HCT116 (cell line): ENCODE measurements at regions not wholly inside any gene's neighbourhood (a gene's known extent, or its start where the extent isn't known, plus 50 kb on each side); places are given as distances from the start of the nearest gene placed in this dataset.

Experiments
- ATAC-seq: fragments of 200-7000 bp; cut with Tn5 transposase; 2 replicates; pipeline ENCODE4 v1.9.1; 2020; ENCODE audit warnings: mild to moderate bottlenecking, moderate library complexity
- BruUV-seq: library from RNA; stranded (reverse); fragments of 400-500 nt; replicated peaks from 2 replicates; lab custom pipeline; 2021; lab: Mats Ljungman, UMichigan
- CTCF ChIA-PET: fragments of 300-600 bp; sonication (Branson Sonifier 250); formaldehyde crosslinking; loops from one replicate; lab custom pipeline; 2021; ENCODE audit warnings: antibody characterized with exemption; lab: Charles Lee
- POLR2A ChIA-PET: fragments of 300-600, 350-600 bp; sonication (Branson Sonifier 250); formaldehyde crosslinking; loops from one replicate; lab custom pipeline; 2021; ENCODE audit warnings: antibody characterized with exemption; lab: Charles Lee
- RAD21 ChIA-PET, 2 experiments: fragments of 300-600 bp; sonication (Branson Sonifier 250); formaldehyde crosslinking; loops; one replicate each; lab custom pipeline; 2023; ENCODE audit warnings: low total read pairs in 2 of 2; ENCODE audit not compliant: uncharacterized antibody in 2 of 2, unreplicated experiment in 2 of 2, low non-redundant PET in 1 of 2; lab: Charles Lee
- DNase-seq: peaks from one replicate; pipeline ENCODE4 v3.0.0-alpha.2; 2010; ENCODE audit warnings: low read depth, low spot score
- H2AFZ ChIP-seq: fragments of 200-600 bp; shearing (Covaris generic), sonication (generic); 2 replicates; pipeline ENCODE4 v1.6.1; 2017; ENCODE audit warnings: low read depth, mixed run types, mixed read lengths, antibody characterized with exemption, low read length; ENCODE audit not compliant: poor library complexity, severe bottlenecking
- H3K27ac ChIP-seq: 2 replicates; pipeline ENCODE4 v1.5.1; 2012; ENCODE audit warnings: low read depth, low read length
- H3K27me3 ChIP-seq: fragments of 200-600 bp; sonication (generic); 2 replicates; pipeline ENCODE4 v1.6.1; 2016; ENCODE audit warnings: mixed run types, low read length, mixed read lengths; ENCODE audit not compliant: insufficient read depth
- H3K36me3 ChIP-seq, 2 experiments: fragments of 200-500 bp in 1 of 2; fragments of 200-600 bp in 1 of 2; sonication (Bioruptor generic) in 1 of 2; sonication (generic) in 1 of 2; 2 replicates each; pipeline versions ENCODE4 v1.5.1 to v1.6.1; 2014 to 2016; ENCODE audit warnings: low read length in 2 of 2, inconsistent platforms in 1 of 2, mixed read lengths in 1 of 2, mixed run types in 1 of 2; ENCODE audit not compliant: insufficient read depth in 2 of 2, control insufficient read depth in 1 of 2
- H3K4me1 ChIP-seq, 2 experiments: fragments of 200-600 bp in 1 of 2; sonication (generic) in 1 of 2; 2 replicates each; pipeline versions ENCODE4 v1.5.1 to v1.6.1; 2012 to 2017; ENCODE audit warnings: low read length in 2 of 2, inconsistent platforms in 1 of 2, mild to moderate bottlenecking in 1 of 2, mixed read lengths in 1 of 2, mixed run types in 1 of 2, moderate library complexity in 1 of 2; ENCODE audit not compliant: insufficient read depth in 2 of 2, control insufficient read depth in 1 of 2
- H3K4me2 ChIP-seq: fragments of 200-600 bp; sonication (generic); 2 replicates; pipeline ENCODE4 v1.6.1; 2017; ENCODE audit warnings: mixed run types, low read length, mixed read lengths
- H3K4me3 ChIP-seq, 2 experiments: fragments of 200-600 bp in 1 of 2; sonication (generic) in 1 of 2; replicated peaks in 1 of 2; 2 replicates each; pipeline ENCODE4 v1.5.1; 2011 to 2016; ENCODE audit warnings: low read length in 2 of 2, control low read depth in 1 of 2, low read depth in 1 of 2, mild to moderate bottlenecking in 1 of 2, mixed read lengths in 1 of 2, mixed run types in 1 of 2
- H3K79me2 ChIP-seq: fragments of 200-600 bp; sonication (generic); 2 replicates; pipeline ENCODE4 v1.6.1; 2017; ENCODE audit warnings: mild to moderate bottlenecking, mixed run types, low read length, moderate library complexity, mixed read lengths; ENCODE audit not compliant: insufficient read depth
- H3K9ac ChIP-seq: fragments of 200-600 bp; sonication (generic); 2 replicates; pipeline ENCODE4 v1.6.1; 2016; ENCODE audit warnings: low read length, mixed read lengths
- H3K9me2 ChIP-seq: fragments of 200-600 bp; sonication (generic), shearing (Covaris generic); 2 replicates; pipeline ENCODE4 v1.6.1; 2017; ENCODE audit warnings: mixed run types, mild to moderate bottlenecking, moderate library complexity; ENCODE audit not compliant: insufficient read depth
- H3K9me3 ChIP-seq, 2 experiments: fragments of 200-500 bp in 1 of 2; fragments of 200-600 bp in 1 of 2; sonication (Bioruptor generic) in 1 of 2; sonication (generic) in 1 of 2; 2 replicates each; pipeline ENCODE4 v1.6.1; 2014 to 2017; ENCODE audit warnings: low read length in 2 of 2, mixed read lengths in 2 of 2, inconsistent platforms in 1 of 2, low read depth in 1 of 2, mild to moderate bottlenecking in 1 of 2, mixed run types in 1 of 2, moderate library complexity in 1 of 2; ENCODE audit not compliant: control insufficient read depth in 1 of 2, insufficient read depth in 1 of 2
- H4K20me1 ChIP-seq: fragments of 200-600 bp; sonication (generic), shearing (Covaris generic); 2 replicates; pipeline ENCODE4 v1.6.1; 2017; ENCODE audit warnings: mixed run types, mild to moderate bottlenecking, moderate library complexity; ENCODE audit not compliant: insufficient read depth
- CBX3 ChIP-seq: IDR thresholded peaks from 2 replicates; pipeline ENCODE4 v1.6.1; 2012; ENCODE audit warnings: low read depth
- ELF1 ChIP-seq: IDR thresholded peaks from 2 replicates; pipeline ENCODE4 v1.6.1; 2012; ENCODE audit warnings: low read depth, borderline replicate concordance
- EZH2 ChIP-seq: fragments of 200-600 bp; sonication (generic); IDR thresholded peaks from 2 replicates; pipeline ENCODE4 v1.6.1; 2017; ENCODE audit warnings: antibody characterized with exemption, mixed run types
- EZH2phosphoT487 ChIP-seq: fragments of 200-600 bp; IDR thresholded peaks from 2 replicates; pipeline ENCODE4 v1.6.1; 2018; ENCODE audit warnings: antibody characterized with exemption, borderline replicate concordance
- FOSL1 ChIP-seq: IDR thresholded peaks from 2 replicates; pipeline ENCODE4 v1.6.1; 2012; ENCODE audit warnings: low read depth
- JUND ChIP-seq: IDR thresholded peaks from 2 replicates; pipeline ENCODE4 v1.6.1; 2012
- RAD21 ChIP-seq: IDR thresholded peaks from 2 replicates; pipeline ENCODE4 v1.6.1; 2012; ENCODE audit warnings: low read depth, mild to moderate bottlenecking
- SIN3A ChIP-seq: IDR thresholded peaks from 2 replicates; pipeline ENCODE4 v1.6.1; 2012; ENCODE audit warnings: low read depth
- SP1 ChIP-seq: IDR thresholded peaks from 2 replicates; pipeline ENCODE4 v1.6.1; 2012; ENCODE audit warnings: low read depth
- TCF7L2 ChIP-seq: IDR thresholded peaks from 2 replicates; pipeline ENCODE4 v1.7.0; 2011; ENCODE audit warnings: borderline replicate concordance, inconsistent platforms; ENCODE audit not compliant: insufficient read depth, insufficient read length; ENCODE audit errors: extremely low read depth
- YY1 ChIP-seq: IDR thresholded peaks from 2 replicates; pipeline ENCODE4 v1.6.1; 2011; ENCODE audit warnings: low read length, low read depth, moderate library complexity, mild to moderate bottlenecking; ENCODE audit not compliant: insufficient replicate concordance; ENCODE audit errors: extremely low read depth
- ZNF274 ChIP-seq: fragments of 200-500 bp; sonication (Bioruptor generic); IDR thresholded peaks from 2 replicates; pipeline ENCODE4 v1.6.1; 2014; ENCODE audit warnings: mild to moderate bottlenecking, low read depth, low read length, inconsistent platforms
- intact Hi-C: fragments of 100-400 bp; cut with micrococcal nuclease; formaldehyde crosslinking; loops from 2 replicates; pipeline ENCODE4 v1.10.0; 2022
- TF ChIP-seq, protein P1 (sequence below): IDR thresholded peaks from 2 replicates; pipeline ENCODE4 v1.6.1; 2012
- TF ChIP-seq, protein P2 (sequence below): IDR thresholded peaks from 2 replicates; pipeline ENCODE4 v1.6.1; 2012; ENCODE audit warnings: low read depth
- TF ChIP-seq, protein P3 (sequence below): IDR thresholded peaks from 2 replicates; pipeline ENCODE4 v1.6.1; 2012

DNA sequence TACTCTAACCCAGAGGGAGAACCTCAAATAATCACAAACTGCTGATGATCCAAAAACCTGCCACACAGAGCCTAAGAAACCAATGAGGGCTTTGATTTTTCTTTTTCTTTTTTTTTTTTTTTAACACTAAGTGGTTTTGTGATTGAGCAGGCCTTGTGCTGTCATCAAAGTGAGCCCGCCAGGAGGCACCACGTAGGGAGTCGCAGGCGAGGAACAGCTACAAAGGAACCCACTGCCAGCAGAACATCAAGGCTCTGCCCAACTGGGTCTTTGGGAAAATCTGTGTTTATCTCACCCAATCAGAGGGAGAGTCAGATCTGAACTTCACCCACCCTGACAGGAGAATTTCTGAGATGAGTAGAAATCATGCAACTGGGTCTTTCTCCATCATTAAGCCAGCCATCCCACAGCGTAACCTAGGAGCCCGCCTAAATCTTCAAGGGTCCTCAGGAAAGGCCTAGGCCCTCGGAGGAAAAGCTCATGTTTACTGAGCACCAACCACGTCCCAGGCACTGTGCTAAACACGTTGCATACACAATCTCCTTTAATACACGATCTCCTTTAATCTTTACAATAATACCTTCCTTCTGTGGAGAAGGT lies 126.9 kb upstream of the FSTL4 start:
- ChIA-PET POLR2A (no interaction called here), RAD21 (no interaction called here), CTCF (no interaction called here)
- Histone ChIP-seq H3K4me3 (no peak overlapping the region), H2AFZ (no peak overlapping the region), H3K9me3 (no peaks in the 10 kb centered on the region), H3K79me2 (no peaks in the 10 kb centered on the region), H3K4me1 (no peaks in the 10 kb centered on the region; a peak in 1 of 4 replicates), H3K36me3 (no peaks in the 10 kb centered on the region), H3K27ac (no peak overlapping the region), H4K20me1 (no peaks in the 10 kb centered on the region), H3K4me2 (no peak overlapping the region), H3K27me3 (no peaks in the 10 kb centered on the region), H3K9ac (no peak overlapping the region), H3K9me2 (no peaks in the 10 kb centered on the region)
- no peak for TF ChIP-seq EZH2phosphoT487
- TF ChIP-seq FOSL1 = no peak
- TF ChIP-seq EZH2 = no peak
- TF ChIP-seq JUND = no peak
- TF ChIP-seq, protein P1, sequence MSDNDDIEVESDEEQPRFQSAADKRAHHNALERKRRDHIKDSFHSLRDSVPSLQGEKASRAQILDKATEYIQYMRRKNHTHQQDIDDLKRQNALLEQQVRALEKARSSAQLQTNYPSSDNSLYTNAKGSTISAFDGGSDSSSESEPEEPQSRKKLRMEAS = no peak
- TF ChIP-seq ELF1 = no peak
- no peak for TF ChIP-seq CBX3
- TF ChIP-seq TCF7L2 = no peak
- TF ChIP-seq RAD21 = no peak
- TF ChIP-seq YY1 = no peak
- no peak for TF ChIP-seq SP1
- TF ChIP-seq, protein P2, sequence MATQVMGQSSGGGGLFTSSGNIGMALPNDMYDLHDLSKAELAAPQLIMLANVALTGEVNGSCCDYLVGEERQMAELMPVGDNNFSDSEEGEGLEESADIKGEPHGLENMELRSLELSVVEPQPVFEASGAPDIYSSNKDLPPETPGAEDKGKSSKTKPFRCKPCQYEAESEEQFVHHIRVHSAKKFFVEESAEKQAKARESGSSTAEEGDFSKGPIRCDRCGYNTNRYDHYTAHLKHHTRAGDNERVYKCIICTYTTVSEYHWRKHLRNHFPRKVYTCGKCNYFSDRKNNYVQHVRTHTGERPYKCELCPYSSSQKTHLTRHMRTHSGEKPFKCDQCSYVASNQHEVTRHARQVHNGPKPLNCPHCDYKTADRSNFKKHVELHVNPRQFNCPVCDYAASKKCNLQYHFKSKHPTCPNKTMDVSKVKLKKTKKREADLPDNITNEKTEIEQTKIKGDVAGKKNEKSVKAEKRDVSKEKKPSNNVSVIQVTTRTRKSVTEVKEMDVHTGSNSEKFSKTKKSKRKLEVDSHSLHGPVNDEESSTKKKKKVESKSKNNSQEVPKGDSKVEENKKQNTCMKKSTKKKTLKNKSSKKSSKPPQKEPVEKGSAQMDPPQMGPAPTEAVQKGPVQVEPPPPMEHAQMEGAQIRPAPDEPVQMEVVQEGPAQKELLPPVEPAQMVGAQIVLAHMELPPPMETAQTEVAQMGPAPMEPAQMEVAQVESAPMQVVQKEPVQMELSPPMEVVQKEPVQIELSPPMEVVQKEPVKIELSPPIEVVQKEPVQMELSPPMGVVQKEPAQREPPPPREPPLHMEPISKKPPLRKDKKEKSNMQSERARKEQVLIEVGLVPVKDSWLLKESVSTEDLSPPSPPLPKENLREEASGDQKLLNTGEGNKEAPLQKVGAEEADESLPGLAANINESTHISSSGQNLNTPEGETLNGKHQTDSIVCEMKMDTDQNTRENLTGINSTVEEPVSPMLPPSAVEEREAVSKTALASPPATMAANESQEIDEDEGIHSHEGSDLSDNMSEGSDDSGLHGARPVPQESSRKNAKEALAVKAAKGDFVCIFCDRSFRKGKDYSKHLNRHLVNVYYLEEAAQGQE = no peak
- TF ChIP-seq SIN3A = no peak
- TF ChIP-seq, protein P3, sequence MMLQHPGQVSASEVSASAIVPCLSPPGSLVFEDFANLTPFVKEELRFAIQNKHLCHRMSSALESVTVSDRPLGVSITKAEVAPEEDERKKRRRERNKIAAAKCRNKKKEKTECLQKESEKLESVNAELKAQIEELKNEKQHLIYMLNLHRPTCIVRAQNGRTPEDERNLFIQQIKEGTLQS = no peak
- TF ChIP-seq ZNF274 = no peak
- ATAC-seq (no peak), DNase-seq (no peak)
- BruUV-seq = no TSS peak
- intact Hi-C loops = no loop called here
